MCF 10A (cell line): ENCODE measurements at regions not wholly inside any gene's neighbourhood (a gene's known extent, or its start where the extent isn't known, plus 50 kb on each side); places are given as distances from the start of the nearest gene placed in this dataset.

ENCODE experiments used
- BruUV-seq: library from RNA; stranded (reverse); fragments of 400-500 nt; replicated peaks from 2 replicates; lab custom pipeline; 2021; lab: Mats Ljungman, UMichigan
- CTCF ChIA-PET: fragments of 300-600 bp; sonication (Branson Sonifier 250); formaldehyde crosslinking; extraction: SDS; loops from one replicate; lab custom pipeline; 2021; ENCODE audit warnings: antibody characterized with exemption, inconsistent platforms; lab: Yijun Ruan, JAX
- POLR2A ChIA-PET: fragments of 300-600, 350-650 bp; sonication (Branson Sonifier 250); formaldehyde crosslinking; extraction: SDS; loops from one replicate; lab custom pipeline; 2020; ENCODE audit warnings: antibody characterized with exemption, inconsistent platforms; lab: Yijun Ruan, JAX
- DNase-seq: peaks from one replicate; pipeline ENCODE4 v3.0.0-alpha.2; 2018; ENCODE audit not compliant: unreplicated experiment
- H3K27ac Mint-ChIP-seq: one replicate; pipeline ENCODE4 v1.8.0; 2022; ENCODE audit warnings: mild to moderate bottlenecking, low read depth, mixed read lengths; ENCODE audit not compliant: unreplicated experiment
- H3K27me3 Mint-ChIP-seq: one replicate; pipeline ENCODE4 v1.8.0; 2022; ENCODE audit warnings: mixed read lengths; ENCODE audit not compliant: insufficient read depth, unreplicated experiment
- H3K36me3 Mint-ChIP-seq: one replicate; pipeline ENCODE4 v1.8.0; 2022; ENCODE audit warnings: mild to moderate bottlenecking, moderate library complexity, mixed read lengths; ENCODE audit not compliant: insufficient read depth, unreplicated experiment
- H3K4me1 Mint-ChIP-seq: one replicate; pipeline ENCODE4 v1.8.0; 2022; ENCODE audit warnings: mixed read lengths; ENCODE audit not compliant: insufficient read depth, unreplicated experiment
- H3K4me3 Mint-ChIP-seq: one replicate; pipeline ENCODE4 v1.8.0; 2022; ENCODE audit warnings: mild to moderate bottlenecking, moderate library complexity, mixed read lengths; ENCODE audit not compliant: unreplicated experiment
- H3K9me3 Mint-ChIP-seq: one replicate; pipeline ENCODE4 v1.8.0; 2022; ENCODE audit warnings: mixed read lengths; ENCODE audit not compliant: unreplicated experiment
- CTCF ChIP-seq: fragments of 200-600 bp; IDR thresholded peaks from one replicate; pipeline ENCODE4 v1.8.0; 2022; ENCODE audit warnings: antibody characterized with exemption, mild to moderate bottlenecking; ENCODE audit not compliant: unreplicated experiment
- intact Hi-C: fragments of 100-400 bp; cut with micrococcal nuclease; formaldehyde crosslinking; loops from 2 replicates; pipeline ENCODE4 v1.14.1; 2022

- H3K9me3 Mint-ChIP-seq: no peaks in the 10 kb centered on the region
- H3K27ac Mint-ChIP-seq: no peak overlapping the region
- no peaks in the 10 kb centered on the region for H3K36me3 Mint-ChIP-seq
- ChIA-PET POLR2A (interaction anchor here (0.6 kb wide), 1 partner anchor 752 kb away, joined by 3 read pairs; no protein-coding TSS in a partner anchor), CTCF (no interaction called here)
- H3K27me3 Mint-ChIP-seq: peaks cover 13% of the 10 kb centered on the region
- no TSS peak for BruUV-seq
- DNase-seq: no peak
- no peaks in the 10 kb centered on the region for H3K4me1 Mint-ChIP-seq
- no peak for TF ChIP-seq CTCF
- intact Hi-C loops: no loop called here
- no peak overlapping the region for H3K4me3 Mint-ChIP-seq
These were observed 273.9 kb downstream of the ABHD5 start for GRCh38 chr3:43964640-43965039.

- intact Hi-C loops: no loop called here
- ChIA-PET POLR2A (no interaction called here), CTCF (no interaction called here)
- H3K9me3 Mint-ChIP-seq: no peaks in the 10 kb centered on the region
- no peak overlapping the region for H3K4me3 Mint-ChIP-seq
- H3K36me3 Mint-ChIP-seq: no peaks in the 10 kb centered on the region
- no peak for DNase-seq
- H3K27me3 Mint-ChIP-seq: peaks cover 13% of the 10 kb centered on the region
- BruUV-seq: no TSS peak
- no peak overlapping the region for H3K27ac Mint-ChIP-seq
- TF ChIP-seq CTCF: no peak
- H3K4me1 Mint-ChIP-seq: no peaks in the 10 kb centered on the region
These were observed 274.9 kb downstream of the ABHD5 start for GRCh38 chr3:43965656-43966055.

GRCh38 chr3:43966126-43966525, 275.4 kb downstream of the ABHD5 start:
- BruUV-seq: no TSS peak

GRCh38 chr3:43966530-43966929, 275.2 kb upstream of the TOPAZ1 start:
- Mint-ChIP-seq H3K9me3 (no peaks in the 10 kb centered on the region), H3K27me3 (peaks cover 13% of the 10 kb centered on the region), H3K27ac (no peak overlapping the region), H3K36me3 (no peaks in the 10 kb centered on the region), H3K4me1 (no peaks in the 10 kb centered on the region), H3K4me3 (no peak overlapping the region)
- BruUV-seq: no TSS peak
- ChIA-PET CTCF (interaction anchor here (1.0 kb wide), 1 partner anchor 233 kb away, joined by 3 read pairs; no protein-coding TSS in a partner anchor), POLR2A (no interaction called here)
- no peak for DNase-seq
- intact Hi-C loops: no loop called here
- TF ChIP-seq CTCF: no peak

More at GRCh38 chr3:43966126-43966525, 275.4 kb downstream of the ABHD5 start:
- POLR2A ChIA-PET: no interaction called here
- intact Hi-C loops: no loop called here
- Mint-ChIP-seq H3K27me3 (peaks cover 13% of the 10 kb centered on the region), H3K9me3 (no peaks in the 10 kb centered on the region), H3K4me1 (no peaks in the 10 kb centered on the region), H3K36me3 (no peaks in the 10 kb centered on the region), H3K27ac (no peak overlapping the region), H3K4me3 (no peak overlapping the region)
- CTCF ChIA-PET: no interaction called here
- DNase-seq: no peak
- no peak for TF ChIP-seq CTCF
